Gastroesophageal sphincter (tissue), 4 donors: ENCODE measurements at regions not wholly inside any gene's neighbourhood (a gene's known extent, or its start where the extent isn't known, plus 50 kb on each side); places are given as distances from the start of the nearest gene placed in this dataset.

Source experiments
- ATAC-seq: fragments of 150-250 bp; one replicate; pipeline ENCODE4 v1.9.1; 2016; ENCODE audit warnings: mild to moderate bottlenecking, moderate library complexity
- H3K27ac ChIP-seq, 4 donors: fragments of 200-600 bp; sonication (generic) in 3 of 4; 1 replicate in 3 of 4; 2 replicates in 1 of 4; pipeline ENCODE4 v1.5.1; 2016 to 2019
- H3K27me3 ChIP-seq: fragments of 200-600 bp; sonication (generic); one replicate; pipeline ENCODE4 v1.5.1; 2019
- H3K36me3 ChIP-seq, 2 donors: fragments of 200-600 bp; sonication (generic); one replicate each; pipeline ENCODE4 v1.5.1; 2019; ENCODE audit warnings: control low read depth in 1 of 2
- H3K4me1 ChIP-seq, 3 donors: fragments of 200-600 bp; sonication (generic); 1 replicate in 2 of 3; 2 replicates in 1 of 3; pipeline ENCODE4 v1.5.1; 2016 to 2019; ENCODE audit warnings: control low read depth in 2 of 3
- H3K4me3 ChIP-seq, 2 donors: fragments of 200-600 bp; sonication (generic); one replicate each; pipeline ENCODE4 v1.5.1; 2019; ENCODE audit warnings: mild to moderate bottlenecking in 1 of 2, moderate library complexity in 1 of 2
- H3K9me3 ChIP-seq, 3 donors: fragments of 200-600 bp; sonication (generic); one replicate each; pipeline ENCODE4 v1.5.1; 2017 to 2019; ENCODE audit warnings: control low read depth in 2 of 3
- EP300 ChIP-seq: sonication (generic); formaldehyde crosslinking; IDR thresholded peaks from one replicate; pipeline ENCODE4 v1.6.1; 2017; ENCODE audit warnings: antibody characterized with exemption, mild to moderate bottlenecking
- POLR2A ChIP-seq, 2 donors: fragments of 450-650 bp; IDR thresholded peaks; one replicate each; pipeline ENCODE4 v1.6.1; 2017; ENCODE audit warnings: antibody characterized with exemption in 2 of 2, mild to moderate bottlenecking in 2 of 2, moderate library complexity in 1 of 2
- POLR2AphosphoS5 ChIP-seq: sonication (generic); formaldehyde crosslinking; IDR thresholded peaks from one replicate; pipeline ENCODE4 v1.6.1; 2017; ENCODE audit warnings: antibody characterized with exemption
- WGBS, 2 donors: methylation state at CpG; one replicate each; pipeline ENCODE4 v1.1.5; 2018; ENCODE audit warnings: low coverage in 1 of 2; 5-methylcytosine and 5-hydroxymethylcytosine counted together
- TF ChIP-seq, protein P1 (sequence below), 4 experiments: fragments of 200-600 bp in 2 of 4; fragments of 450-650 bp in 2 of 4; sonication (generic) in 1 of 4; IDR thresholded peaks; one replicate each; pipeline ENCODE4 v1.5.1; 2017 to 2019; ENCODE audit warnings: antibody characterized with exemption in 4 of 4, mild to moderate bottlenecking in 2 of 4, moderate library complexity in 2 of 4

- Histone ChIP-seq H3K36me3 (no peaks in the 10 kb centered on the region), H3K4me1 (no peaks in the 10 kb centered on the region), H3K27me3 (no peaks in the 10 kb centered on the region), H3K27ac (no peak overlapping the region), H3K4me3 (no peak overlapping the region), H3K9me3 (no peaks in the 10 kb centered on the region)
- TF ChIP-seq, protein P1, sequence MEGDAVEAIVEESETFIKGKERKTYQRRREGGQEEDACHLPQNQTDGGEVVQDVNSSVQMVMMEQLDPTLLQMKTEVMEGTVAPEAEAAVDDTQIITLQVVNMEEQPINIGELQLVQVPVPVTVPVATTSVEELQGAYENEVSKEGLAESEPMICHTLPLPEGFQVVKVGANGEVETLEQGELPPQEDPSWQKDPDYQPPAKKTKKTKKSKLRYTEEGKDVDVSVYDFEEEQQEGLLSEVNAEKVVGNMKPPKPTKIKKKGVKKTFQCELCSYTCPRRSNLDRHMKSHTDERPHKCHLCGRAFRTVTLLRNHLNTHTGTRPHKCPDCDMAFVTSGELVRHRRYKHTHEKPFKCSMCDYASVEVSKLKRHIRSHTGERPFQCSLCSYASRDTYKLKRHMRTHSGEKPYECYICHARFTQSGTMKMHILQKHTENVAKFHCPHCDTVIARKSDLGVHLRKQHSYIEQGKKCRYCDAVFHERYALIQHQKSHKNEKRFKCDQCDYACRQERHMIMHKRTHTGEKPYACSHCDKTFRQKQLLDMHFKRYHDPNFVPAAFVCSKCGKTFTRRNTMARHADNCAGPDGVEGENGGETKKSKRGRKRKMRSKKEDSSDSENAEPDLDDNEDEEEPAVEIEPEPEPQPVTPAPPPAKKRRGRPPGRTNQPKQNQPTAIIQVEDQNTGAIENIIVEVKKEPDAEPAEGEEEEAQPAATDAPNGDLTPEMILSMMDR (IDR thresholded peaks at IDR 0.05), result no peak
- no peak for TF ChIP-seq POLR2AphosphoS5
- TF ChIP-seq POLR2A (IDR thresholded peaks at IDR 0.05), result no peak
- TF ChIP-seq EP300, result no peak
- no peak for ATAC-seq
- 83 to 90% methylated on average over 1 of the region's 1 CpG for WGBS, 2 donors
Measured at GRCh38 chr11:103779054-103779453, 257.4 kb upstream of the DDI1 start.

DNA sequence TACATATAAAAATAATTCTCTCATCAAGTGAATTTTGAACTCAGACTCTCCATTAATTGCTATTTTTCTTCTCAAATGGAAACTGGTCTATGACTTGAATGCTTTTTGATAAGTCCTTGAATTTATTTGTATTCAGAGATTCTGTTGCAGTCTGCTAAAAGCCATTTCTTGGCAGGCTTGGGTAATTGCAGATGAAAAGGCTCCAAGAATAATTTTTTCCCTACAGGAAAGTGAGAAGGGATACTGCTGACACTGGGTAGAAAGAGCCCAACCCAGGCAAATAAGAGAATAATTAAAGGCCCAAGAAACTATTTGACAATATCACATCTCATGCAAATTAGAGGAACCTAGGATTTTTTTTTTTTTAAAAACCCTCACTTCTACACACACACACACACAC lies 246.5 kb upstream of the DDI1 start:
- peaks cover 0 to 5% (median 0%) of the 10 kb centered on the region in 3 donors for H3K9me3 ChIP-seq
- ATAC-seq, result no peak
- H3K4me1 ChIP-seq, result no peaks in the 10 kb centered on the region
- no peaks in the 10 kb centered on the region for H3K27me3 ChIP-seq
- H3K36me3 ChIP-seq, result no peaks in the 10 kb centered on the region
- TF ChIP-seq, protein P1 (IDR thresholded peaks at IDR 0.05), result no peak
- no peak for TF ChIP-seq EP300
- no peak for TF ChIP-seq POLR2AphosphoS5
- TF ChIP-seq POLR2A (IDR thresholded peaks at IDR 0.05), result no peak
- H3K27ac ChIP-seq, result no peak overlapping the region
- no peak overlapping the region for H3K4me3 ChIP-seq

GRCh38 chr11:103792981-103793468 lies 243.4 kb upstream of the DDI1 start:
- peak; percentile 74 for ATAC-seq

DNA sequence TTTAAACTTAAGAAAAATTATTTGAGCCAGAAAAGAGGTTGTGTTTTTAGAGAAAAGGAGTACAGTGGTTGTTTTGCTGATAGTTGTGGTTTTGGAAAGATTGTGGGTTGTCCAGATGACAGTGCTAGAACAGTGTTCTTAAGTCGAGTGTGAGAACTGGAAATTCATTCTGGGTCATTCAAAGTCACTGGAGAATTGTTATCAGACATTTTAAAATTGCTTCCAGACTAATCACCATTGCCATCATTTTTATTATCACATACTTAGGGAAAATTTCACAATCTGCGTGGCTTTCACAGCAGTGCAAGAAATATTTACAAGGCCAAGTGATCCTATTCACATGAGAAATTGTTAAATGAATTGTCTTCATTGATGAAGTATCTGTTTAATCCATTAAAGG lies 242.2 kb upstream of the DDI1 start:
- ATAC-seq, result peak; percentile 66
- no peaks in the 10 kb centered on the region for H3K4me1 ChIP-seq
- no peak overlapping the region for H3K27ac ChIP-seq
- no peaks in the 10 kb centered on the region for H3K36me3 ChIP-seq
- no peaks in the 10 kb centered on the region for H3K9me3 ChIP-seq
- TF ChIP-seq POLR2A (IDR thresholded peaks at IDR 0.05) (no peak), EP300 (no peak), POLR2AphosphoS5 (no peak)
- TF ChIP-seq, protein P1 (IDR thresholded peaks at IDR 0.05), result no peak
- no peaks in the 10 kb centered on the region for H3K27me3 ChIP-seq
- no peak overlapping the region for H3K4me3 ChIP-seq
- WGBS, 2 donors, result 43 to 59% methylated on average over 2 of the region's 2 CpGs

More at GRCh38 chr11:103792981-103793468, 243.4 kb upstream of the DDI1 start:
- Histone ChIP-seq H3K27ac (no peak overlapping the region), H3K4me3 (no peak overlapping the region), H3K9me3 (no peaks in the 10 kb centered on the region), H3K36me3 (no peaks in the 10 kb centered on the region), H3K27me3 (no peaks in the 10 kb centered on the region), H3K4me1 (no peaks in the 10 kb centered on the region)
- TF ChIP-seq, protein P1 (IDR thresholded peaks at IDR 0.05), result no peak
- TF ChIP-seq POLR2AphosphoS5, result no peak
- no peak for TF ChIP-seq POLR2A (IDR thresholded peaks at IDR 0.05)
- no peak for TF ChIP-seq EP300
- 77% methylated on average over 1 of the region's 1 CpG; no CpG with 5 or more reads in 1 of the 2 donors for WGBS, 2 donors

DNA sequence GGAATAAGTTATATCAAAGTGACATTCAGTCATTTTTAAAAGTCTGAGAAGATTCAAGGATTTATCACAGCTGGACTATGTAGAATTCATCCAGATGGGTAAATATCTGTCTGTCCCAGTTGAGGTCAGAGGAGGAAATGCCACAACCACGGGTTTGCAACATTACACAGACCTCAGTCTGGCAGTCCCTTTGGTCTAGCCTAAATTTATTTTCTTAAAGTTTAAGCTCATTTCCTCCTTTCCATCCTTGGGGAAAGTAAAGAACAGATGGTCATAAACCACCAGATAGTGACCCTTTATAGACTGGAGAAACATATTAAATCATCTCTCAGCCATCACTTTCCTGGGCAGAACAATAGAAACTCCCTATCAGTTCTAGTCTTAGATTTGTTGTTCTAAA lies 238.4 kb upstream of the DDI1 start:
- no peak overlapping the region for H3K4me3 ChIP-seq
- no peaks in the 10 kb centered on the region for H3K36me3 ChIP-seq
- WGBS, 2 donors, result 18 to 40% methylated on average over 1 of the region's 1 CpG

More for the DNA sequence above, 238.4 kb upstream of the DDI1 start:
- Histone ChIP-seq H3K27ac (no peak overlapping the region), H3K4me1 (peaks cover 0 to 8% (median 0%) of the 10 kb centered on the region in 3 donors), H3K9me3 (no peaks in the 10 kb centered on the region), H3K27me3 (no peaks in the 10 kb centered on the region)
- ATAC-seq, result no peak
- TF ChIP-seq EP300 (no peak), POLR2A (IDR thresholded peaks at IDR 0.05) (no peak), POLR2AphosphoS5 (no peak)
- TF ChIP-seq, protein P1 (IDR thresholded peaks at IDR 0.05), result no peak
